CD14-positive monocyte (primary cell): ENCODE measurements at regions not wholly inside any gene's neighbourhood (a gene's known extent, or its start where the extent isn't known, plus 50 kb on each side); places are given as distances from the start of the nearest gene placed in this dataset.

Source experiments
- DNase-seq, 3 donors: peaks; one replicate each; pipeline ENCODE4 v3.0.0-alpha.2; 2011 to 2022
- H2AFZ ChIP-seq: 2 replicates; pipeline ENCODE4 v1.6.0; 2012; ENCODE audit warnings: mild to moderate bottlenecking, low read depth, low read length, inconsistent platforms; ENCODE audit not compliant: insufficient read depth, poor library complexity, severe bottlenecking
- H3K27ac ChIP-seq, 2 donors: 1 replicate in 1 of 2; 2 replicates in 1 of 2; pipeline ENCODE4 v1.5.1; 2012 to 2013; ENCODE audit warnings: low read length in 2 of 2, control low read depth in 1 of 2, inconsistent platforms in 1 of 2, low read depth in 1 of 2, mild to moderate bottlenecking in 1 of 2
- H3K27me3 ChIP-seq, 2 donors: one replicate each; pipeline versions ENCODE4 v1.6.0 to v1.6.1; 2011 to 2013; ENCODE audit warnings: low read length in 2 of 2; ENCODE audit not compliant: control insufficient read depth in 2 of 2, insufficient read depth in 2 of 2
- H3K36me3 ChIP-seq, 2 donors: replicated peaks in 1 of 2; 1 replicate in 1 of 2; 2 replicates in 1 of 2; pipeline versions ENCODE4 v1.5.1 to v1.6.1; 2012 to 2013; ENCODE audit warnings: low read length in 2 of 2, control low read depth in 1 of 2, inconsistent platforms in 1 of 2, mild to moderate bottlenecking in 1 of 2; ENCODE audit not compliant: insufficient read depth in 2 of 2, control insufficient read depth in 1 of 2
- H3K4me1 ChIP-seq, 2 donors: 1 replicate in 1 of 2; 2 replicates in 1 of 2; pipeline versions ENCODE4 v1.5.1 to v1.6.1; 2012 to 2013; ENCODE audit warnings: low read length in 2 of 2, control low read depth in 1 of 2, inconsistent platforms in 1 of 2, mild to moderate bottlenecking in 1 of 2, moderate library complexity in 1 of 2; ENCODE audit not compliant: insufficient read depth in 2 of 2, control insufficient read depth in 1 of 2
- H3K4me2 ChIP-seq: replicated peaks from 2 replicates; pipeline ENCODE3; 2012; ENCODE audit warnings: low read length, moderate library complexity, mild to moderate bottlenecking; ENCODE audit not compliant: poor library complexity, severe bottlenecking; ENCODE audit errors: extremely low read depth
- H3K4me3 ChIP-seq, 3 experiments: fragments of 200-600 bp in 1 of 3; sonication (generic) in 1 of 3; replicated peaks in 1 of 3; 1 replicate in 2 of 3; 2 replicates in 1 of 3; pipeline ENCODE4 v1.5.1; 2011 to 2013; ENCODE audit warnings: low read length in 3 of 3, mild to moderate bottlenecking in 3 of 3, control low read depth in 2 of 3, low read depth in 2 of 3, inconsistent platforms in 1 of 3, moderate library complexity in 1 of 3
- H3K79me2 ChIP-seq: 2 replicates; pipeline ENCODE4 v1.6.0; 2012; ENCODE audit warnings: mild to moderate bottlenecking, control low read depth, inconsistent platforms, low read length, moderate library complexity; ENCODE audit not compliant: insufficient read depth
- H3K9ac ChIP-seq: 2 replicates; pipeline ENCODE4 v1.6.0; 2017; ENCODE audit warnings: low read length, mild to moderate bottlenecking; ENCODE audit not compliant: insufficient read depth, poor library complexity, severe bottlenecking
- H3K9me3 ChIP-seq, 2 donors: replicated peaks in 1 of 2; 1 replicate in 1 of 2; 2 replicates in 1 of 2; pipeline versions ENCODE4 v1.5.1 to v1.6.1; 2012 to 2013; ENCODE audit warnings: low read length in 2 of 2, control low read depth in 1 of 2; ENCODE audit not compliant: control insufficient read depth in 1 of 2, insufficient read depth in 1 of 2
- H4K20me1 ChIP-seq: 2 replicates; pipeline ENCODE4 v1.6.0; 2012; ENCODE audit warnings: mild to moderate bottlenecking, low read length, control low read depth, moderate library complexity; ENCODE audit not compliant: insufficient read depth
- H3K27ac Mint-ChIP-seq, 7 donors: one replicate each; pipeline ENCODE4 v1.8.0; 2020; ENCODE audit warnings: mild to moderate bottlenecking in 7 of 7, mixed read lengths in 7 of 7, moderate library complexity in 6 of 7, inconsistent platforms in 2 of 7
- H3K27me3 Mint-ChIP-seq, 3 donors: one replicate each; pipeline ENCODE4 v1.8.0; 2021 to 2022; ENCODE audit warnings: low read depth in 3 of 3, mild to moderate bottlenecking in 3 of 3, mixed read lengths in 3 of 3, moderate library complexity in 3 of 3, inconsistent platforms in 1 of 3
- H3K36me3 Mint-ChIP-seq, 2 donors: one replicate each; pipeline ENCODE4 v1.8.0; 2020; ENCODE audit warnings: mixed read lengths in 2 of 2, inconsistent platforms in 1 of 2, mild to moderate bottlenecking in 1 of 2
- H3K4me1 Mint-ChIP-seq: one replicate; pipeline ENCODE4 v1.8.0; 2020; ENCODE audit warnings: mild to moderate bottlenecking, mixed read lengths
- H3K4me3 Mint-ChIP-seq, 2 donors: one replicate each; pipeline ENCODE4 v1.8.0; 2020; ENCODE audit warnings: mild to moderate bottlenecking in 2 of 2, mixed read lengths in 2 of 2, moderate library complexity in 1 of 2
- H3K9me3 Mint-ChIP-seq, 7 donors: one replicate each; pipeline ENCODE4 v1.8.0; 2020 to 2022; ENCODE audit warnings: mixed read lengths in 7 of 7, mild to moderate bottlenecking in 6 of 7, moderate library complexity in 6 of 7, inconsistent platforms in 2 of 7
- WGBS: methylation state at CpG from one replicate; pipeline ENCODE4 v1.1.5; 2013; ENCODE audit warnings: missing lambda C conversion rate; ENCODE audit not compliant: insufficient coverage; 5-methylcytosine and 5-hydroxymethylcytosine counted together
- intact Hi-C, 2 donors: fragments of 100-400 bp; cut with micrococcal nuclease; formaldehyde crosslinking; loops; one replicate each; pipeline versions ENCODE4 v1.15.0 to v1.15.1; 2023
- TF ChIP-seq, protein P1 (sequence below): fragments of 200-600 bp; IDR thresholded peaks from one replicate; pipeline ENCODE4 v1.8.0; 2022; ENCODE audit warnings: antibody characterized with exemption, mild to moderate bottlenecking

DNA sequence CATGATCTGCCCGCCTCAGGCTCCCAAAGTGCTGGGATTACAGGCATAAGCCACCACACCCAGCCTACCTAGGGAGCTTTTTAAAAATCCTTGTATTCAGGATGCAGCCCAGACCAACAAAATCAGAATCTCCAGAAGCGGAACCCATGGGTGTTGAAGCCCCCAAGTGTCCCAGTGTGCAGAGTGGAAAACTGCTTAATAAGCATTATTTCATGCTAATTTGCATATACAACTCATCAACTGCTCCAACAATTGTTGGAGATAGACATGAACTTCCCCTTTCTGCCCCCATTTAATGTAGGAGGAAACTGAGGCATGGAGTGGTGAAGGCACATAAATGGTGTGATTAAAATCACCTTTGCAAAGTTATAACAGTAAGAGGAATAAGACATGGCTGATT lies 84.3 kb upstream of the C16orf82 start:
- intact Hi-C loops = no loop called here
- H3K4me2 ChIP-seq = no peak overlapping the region
- H3K4me3 ChIP-seq = no peak overlapping the region
- DNase-seq = no peak
- Mint-ChIP-seq H3K27ac (no peak overlapping the region), H3K36me3 (no peaks in the 10 kb centered on the region), H3K27me3 (peaks cover 2 to 8% (median 3%) of the 10 kb centered on the region in 3 donors), H3K4me1 (no peaks in the 10 kb centered on the region), H3K9me3 (peaks cover 0 to 6% (median 3%) of the 10 kb centered on the region in 7 donors), H3K4me3 (no peak overlapping the region)
- no peaks in the 10 kb centered on the region for H3K4me1 ChIP-seq
- TF ChIP-seq, protein P1, sequence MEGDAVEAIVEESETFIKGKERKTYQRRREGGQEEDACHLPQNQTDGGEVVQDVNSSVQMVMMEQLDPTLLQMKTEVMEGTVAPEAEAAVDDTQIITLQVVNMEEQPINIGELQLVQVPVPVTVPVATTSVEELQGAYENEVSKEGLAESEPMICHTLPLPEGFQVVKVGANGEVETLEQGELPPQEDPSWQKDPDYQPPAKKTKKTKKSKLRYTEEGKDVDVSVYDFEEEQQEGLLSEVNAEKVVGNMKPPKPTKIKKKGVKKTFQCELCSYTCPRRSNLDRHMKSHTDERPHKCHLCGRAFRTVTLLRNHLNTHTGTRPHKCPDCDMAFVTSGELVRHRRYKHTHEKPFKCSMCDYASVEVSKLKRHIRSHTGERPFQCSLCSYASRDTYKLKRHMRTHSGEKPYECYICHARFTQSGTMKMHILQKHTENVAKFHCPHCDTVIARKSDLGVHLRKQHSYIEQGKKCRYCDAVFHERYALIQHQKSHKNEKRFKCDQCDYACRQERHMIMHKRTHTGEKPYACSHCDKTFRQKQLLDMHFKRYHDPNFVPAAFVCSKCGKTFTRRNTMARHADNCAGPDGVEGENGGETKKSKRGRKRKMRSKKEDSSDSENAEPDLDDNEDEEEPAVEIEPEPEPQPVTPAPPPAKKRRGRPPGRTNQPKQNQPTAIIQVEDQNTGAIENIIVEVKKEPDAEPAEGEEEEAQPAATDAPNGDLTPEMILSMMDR = no peak
- H2AFZ ChIP-seq = no peak overlapping the region
- no peaks in the 10 kb centered on the region for H3K27me3 ChIP-seq
- H3K9me3 ChIP-seq = no peaks in the 10 kb centered on the region
- H3K9ac ChIP-seq = no peak overlapping the region
- no peak overlapping the region for H3K27ac ChIP-seq
- no CpG with 5 or more reads among the region's 2 CpGs for WGBS
- no peaks in the 10 kb centered on the region for H4K20me1 ChIP-seq
- H3K79me2 ChIP-seq = no peaks in the 10 kb centered on the region
- no peaks in the 10 kb centered on the region for H3K36me3 ChIP-seq

GRCh38 chr16:26983426-26983825 lies 83.3 kb upstream of the C16orf82 start:
- Histone ChIP-seq H4K20me1 (no peaks in the 10 kb centered on the region), H3K79me2 (no peaks in the 10 kb centered on the region), H3K36me3 (no peaks in the 10 kb centered on the region), H3K4me3 (no peak overlapping the region), H3K27ac (no peak overlapping the region), H3K9ac (no peak overlapping the region), H3K27me3 (no peaks in the 10 kb centered on the region), H3K4me2 (no peak overlapping the region), H3K9me3 (no peaks in the 10 kb centered on the region), H2AFZ (no peak overlapping the region), H3K4me1 (no peaks in the 10 kb centered on the region)
- Mint-ChIP-seq H3K27ac (no peak overlapping the region), H3K36me3 (no peaks in the 10 kb centered on the region), H3K27me3 (peaks cover 2 to 8% (median 3%) of the 10 kb centered on the region in 3 donors), H3K4me1 (no peaks in the 10 kb centered on the region), H3K9me3 (peaks cover 0 to 6% (median 3%) of the 10 kb centered on the region in 7 donors), H3K4me3 (no peak overlapping the region)
- no CpG with 5 or more reads among the region's 2 CpGs for WGBS
- DNase-seq = no peak
- TF ChIP-seq, protein P1 = no peak
- intact Hi-C loops = no loop called here
